ENCODE measurements at regions not wholly inside any gene's neighbourhood (a gene's known extent, or its start where the extent isn't known, plus 50 kb on each side); places are given as distances from the start of the nearest gene placed in this dataset.

DNA sequence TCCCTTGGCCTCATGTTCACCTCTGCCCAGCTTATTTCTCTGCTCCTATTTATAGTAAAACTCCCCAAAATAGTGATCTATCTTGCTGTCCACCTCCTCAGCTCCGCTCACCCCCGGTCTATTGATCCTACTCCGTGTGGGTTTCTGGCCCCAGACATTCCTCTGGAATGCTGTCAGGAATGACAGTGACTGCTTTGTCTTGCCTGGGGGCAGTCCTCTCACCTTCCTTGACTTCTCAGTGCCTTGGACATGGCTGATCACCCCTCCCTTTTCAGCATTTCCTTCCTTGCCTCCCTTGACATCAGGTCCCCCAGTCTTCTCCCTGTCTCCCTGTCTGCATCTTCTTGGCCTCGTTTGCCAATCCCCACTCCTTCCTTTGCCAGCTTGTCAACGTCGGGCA lies 108.1 kb upstream of the BACE2 start:
- TF ChIP-seq, protein P1, sequence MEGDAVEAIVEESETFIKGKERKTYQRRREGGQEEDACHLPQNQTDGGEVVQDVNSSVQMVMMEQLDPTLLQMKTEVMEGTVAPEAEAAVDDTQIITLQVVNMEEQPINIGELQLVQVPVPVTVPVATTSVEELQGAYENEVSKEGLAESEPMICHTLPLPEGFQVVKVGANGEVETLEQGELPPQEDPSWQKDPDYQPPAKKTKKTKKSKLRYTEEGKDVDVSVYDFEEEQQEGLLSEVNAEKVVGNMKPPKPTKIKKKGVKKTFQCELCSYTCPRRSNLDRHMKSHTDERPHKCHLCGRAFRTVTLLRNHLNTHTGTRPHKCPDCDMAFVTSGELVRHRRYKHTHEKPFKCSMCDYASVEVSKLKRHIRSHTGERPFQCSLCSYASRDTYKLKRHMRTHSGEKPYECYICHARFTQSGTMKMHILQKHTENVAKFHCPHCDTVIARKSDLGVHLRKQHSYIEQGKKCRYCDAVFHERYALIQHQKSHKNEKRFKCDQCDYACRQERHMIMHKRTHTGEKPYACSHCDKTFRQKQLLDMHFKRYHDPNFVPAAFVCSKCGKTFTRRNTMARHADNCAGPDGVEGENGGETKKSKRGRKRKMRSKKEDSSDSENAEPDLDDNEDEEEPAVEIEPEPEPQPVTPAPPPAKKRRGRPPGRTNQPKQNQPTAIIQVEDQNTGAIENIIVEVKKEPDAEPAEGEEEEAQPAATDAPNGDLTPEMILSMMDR (conservative IDR thresholded peaks at IDR 0.05; ENCODE audit: low read depth, low read length): no peak
- TF ChIP-seq EZH2phosphoT487 (IDR thresholded peaks at IDR 0.05; ENCODE audit: borderline replicate concordance, low read length): no peak

Data from PC-3 (cell line).